NCI-H345 (cell line): ENCODE measurements at regions not wholly inside any gene's neighbourhood (a gene's known extent, or its start where the extent isn't known, plus 50 kb on each side); places are given as distances from the start of the nearest gene placed in this dataset.

Source experiments
- DNase-seq: peaks from one replicate; lab custom pipeline; 2025; lab: John Stamatoyannopoulos, UW

DNA sequence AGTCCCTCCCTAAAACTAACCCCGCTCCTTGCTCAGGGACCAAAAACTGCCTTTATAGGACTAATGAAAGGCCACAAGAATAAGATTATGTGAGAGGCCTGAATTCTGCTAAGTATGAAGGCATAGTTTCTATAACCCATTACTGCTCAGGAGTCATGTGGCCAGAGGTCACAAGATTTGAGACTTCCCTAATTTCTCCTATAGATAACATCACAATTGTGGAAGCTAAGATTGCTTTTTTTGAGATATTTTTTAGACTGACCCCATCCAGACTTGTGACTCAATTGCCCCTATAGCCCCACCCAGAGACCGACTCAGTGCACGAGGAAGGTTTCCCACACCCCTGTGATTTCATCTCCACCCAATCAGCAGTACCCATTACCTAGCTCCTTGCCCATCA is 504.1 kb upstream of the GOT2 start:
- no peak for DNase-seq

DNA sequence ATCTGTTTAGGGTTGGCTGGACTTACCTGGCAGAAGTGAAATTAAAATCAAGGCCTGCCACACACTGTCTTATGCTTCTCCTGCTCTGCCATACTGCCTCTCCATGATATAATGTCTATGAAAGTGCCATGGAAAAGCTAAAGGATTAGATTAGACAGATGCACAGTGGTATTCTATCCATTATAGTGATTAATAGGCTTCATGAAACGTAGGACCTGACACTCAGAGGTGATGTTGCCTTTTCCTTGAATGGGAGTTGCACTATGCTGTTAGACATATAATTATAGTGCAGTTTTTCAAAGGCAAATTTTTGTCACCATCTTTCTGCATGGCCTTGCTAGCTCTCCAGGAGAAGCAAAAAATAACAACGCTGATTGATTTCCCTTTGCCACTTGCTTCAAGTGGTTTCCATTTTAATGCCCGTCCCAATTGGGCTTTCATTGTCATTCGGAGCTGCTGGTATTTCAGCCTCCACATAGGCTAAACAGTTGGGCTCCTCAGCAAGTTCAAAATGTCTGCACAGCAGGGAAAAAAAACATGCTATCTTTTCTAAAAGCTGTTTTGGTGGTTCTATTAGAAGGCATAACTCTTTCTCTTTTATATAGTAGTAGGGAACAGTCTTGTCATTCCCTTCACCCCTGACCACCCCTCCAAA is 502.8 kb upstream of the GOT2 start:
- no peak for DNase-seq

DNA sequence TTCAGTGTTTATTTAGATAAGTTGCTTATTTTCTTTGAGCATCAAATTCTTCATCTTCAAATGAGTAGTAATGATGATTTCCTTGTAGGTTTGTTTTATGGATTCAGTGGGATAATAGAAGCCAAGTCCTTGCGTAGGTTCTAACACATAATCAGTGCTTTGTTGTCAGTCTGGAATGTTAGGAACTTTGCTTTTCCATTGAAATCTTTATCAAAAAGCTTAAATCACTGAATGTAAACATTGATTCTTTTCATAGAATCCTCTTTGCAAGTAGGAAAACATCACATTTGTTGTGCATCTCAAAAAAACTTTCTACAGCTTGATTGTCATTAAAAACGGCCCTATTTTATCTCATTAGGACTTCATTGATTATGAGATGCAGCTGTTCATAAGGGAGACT is 490.3 kb upstream of the GOT2 start:
- no peak for DNase-seq

- DNase-seq: no peak
Observed at GRCh38 chr16:59220011-59220410, 485.9 kb upstream of the GOT2 start.

- no peak for DNase-seq
Observed at GRCh38 chr16:59216291-59216690, 482.2 kb upstream of the GOT2 start.

DNA sequence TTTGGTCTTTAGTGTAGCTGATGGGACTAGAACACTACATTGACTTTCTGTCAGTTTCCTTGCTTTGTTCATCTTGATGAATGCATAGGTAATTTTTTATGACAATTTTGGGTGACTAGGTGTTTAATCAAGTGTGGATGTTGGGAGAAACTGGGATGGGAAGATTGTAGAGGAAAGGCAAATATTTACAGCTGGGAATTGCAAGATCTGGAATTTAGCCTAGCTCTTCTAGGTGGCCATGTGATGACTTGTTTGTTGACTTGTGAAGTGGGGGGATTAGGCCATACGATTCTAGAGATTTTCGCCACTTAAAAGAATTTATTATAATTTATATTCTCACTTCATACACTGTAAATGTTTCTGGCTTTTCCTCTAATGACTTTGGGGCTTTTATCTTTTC is 480.3 kb upstream of the GOT2 start:
- no peak for DNase-seq

- no peak for DNase-seq
Observed at GRCh38 chr16:59213952-59214351, 479.8 kb upstream of the GOT2 start.

- no peak for DNase-seq
Observed at GRCh38 chr16:59212492-59213024, 478.4 kb upstream of the GOT2 start.

DNA sequence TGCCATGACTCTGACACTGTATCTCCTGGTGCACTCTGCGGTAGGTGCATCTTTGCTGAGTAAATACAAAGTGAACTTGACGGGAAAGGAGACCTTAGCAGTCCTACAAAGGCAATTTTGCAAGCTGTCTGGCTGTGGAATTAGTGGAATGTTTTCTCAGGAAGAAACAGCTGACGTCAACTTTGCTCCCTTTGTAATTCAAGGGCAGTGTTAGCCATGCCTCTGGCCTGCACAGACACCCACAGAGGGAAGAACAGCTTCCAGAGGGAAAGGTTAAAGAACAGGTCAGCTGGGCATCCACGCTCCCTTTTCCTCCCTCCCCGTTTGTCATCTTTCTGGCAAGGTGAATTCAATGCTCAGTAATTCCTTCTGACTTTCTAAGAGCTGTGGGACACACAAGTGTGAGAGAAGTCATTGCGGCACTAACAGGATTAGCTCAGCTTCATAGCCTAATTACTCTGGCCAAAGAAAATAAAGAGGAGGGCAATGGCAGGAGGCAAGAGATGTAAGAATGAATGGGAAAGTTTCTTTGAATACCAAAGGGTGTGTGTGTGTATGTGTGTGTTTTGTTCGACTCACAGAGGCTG is 476.9 kb upstream of the GOT2 start:
- no peak for DNase-seq

- no peak for DNase-seq
Observed at GRCh38 chr16:59205403-59205802, 471.3 kb upstream of the GOT2 start.

DNA sequence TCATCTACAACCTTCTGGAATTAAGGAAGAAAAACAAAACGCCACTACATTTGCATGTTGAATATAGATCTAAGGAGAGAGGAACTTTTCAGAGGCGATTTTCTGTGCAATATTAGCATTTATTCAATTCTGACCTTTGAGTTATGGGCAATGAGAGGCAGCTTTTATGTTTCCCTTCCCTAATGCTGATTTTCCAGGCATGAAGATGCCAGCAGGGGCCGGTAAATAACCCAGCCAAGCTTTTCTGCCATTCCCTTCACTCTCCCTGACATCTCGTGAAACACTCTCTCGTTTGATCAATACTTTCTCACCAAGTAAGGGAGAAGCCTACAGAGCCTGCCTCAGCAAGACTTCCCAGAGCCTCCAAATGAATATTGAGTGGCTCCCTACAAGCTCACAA is 470.5 kb upstream of the GOT2 start:
- DNase-seq: no peak

DNA sequence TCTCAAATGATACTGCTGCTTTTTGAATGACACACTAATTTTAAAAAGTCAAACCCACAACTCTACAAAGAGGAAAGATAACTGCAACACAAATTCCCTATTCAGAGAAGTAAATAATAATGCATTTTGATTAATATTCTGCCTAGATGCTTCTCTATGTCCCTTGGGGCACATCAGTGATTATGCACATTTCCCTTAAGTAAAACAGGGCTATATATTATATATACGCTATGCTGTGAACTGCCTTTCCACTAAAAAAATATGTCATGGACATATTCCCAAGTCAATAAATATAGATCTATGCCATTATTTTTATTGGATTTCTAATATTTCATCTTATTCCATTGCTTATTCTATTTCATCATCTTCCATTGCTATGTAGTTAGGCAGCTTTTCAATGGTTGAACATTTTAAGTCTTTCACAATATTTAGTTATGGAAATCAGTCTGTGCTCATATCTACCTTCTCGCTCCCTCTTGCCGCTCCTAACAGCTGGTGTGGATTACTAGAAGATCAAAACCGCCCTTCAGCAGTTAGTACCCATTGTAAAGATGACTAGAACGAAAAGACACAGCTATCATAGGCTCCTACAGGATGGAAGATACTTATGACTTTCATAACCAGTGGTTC is 468.2 kb upstream of the GOT2 start:
- no peak for DNase-seq

DNA sequence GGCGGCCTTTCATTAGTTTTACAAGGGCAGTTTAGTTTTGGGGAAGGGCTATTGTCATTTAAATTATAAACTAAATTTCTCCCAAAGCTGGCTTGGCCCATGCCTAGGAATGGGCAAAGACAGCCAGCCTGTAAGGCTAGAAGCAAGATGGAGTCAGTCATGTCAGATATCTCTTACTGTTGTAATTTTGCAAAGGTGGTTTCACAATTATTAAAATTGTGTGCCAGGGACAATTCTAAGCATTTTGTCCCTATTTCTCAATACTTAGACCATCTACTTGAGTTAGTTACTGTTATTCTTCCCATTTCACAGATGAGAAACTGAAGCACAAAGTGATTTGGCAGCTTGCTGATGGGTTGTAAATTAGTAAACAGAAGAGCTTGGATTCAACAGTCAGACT is 467.7 kb upstream of the GOT2 start:
- no peak for DNase-seq

DNA sequence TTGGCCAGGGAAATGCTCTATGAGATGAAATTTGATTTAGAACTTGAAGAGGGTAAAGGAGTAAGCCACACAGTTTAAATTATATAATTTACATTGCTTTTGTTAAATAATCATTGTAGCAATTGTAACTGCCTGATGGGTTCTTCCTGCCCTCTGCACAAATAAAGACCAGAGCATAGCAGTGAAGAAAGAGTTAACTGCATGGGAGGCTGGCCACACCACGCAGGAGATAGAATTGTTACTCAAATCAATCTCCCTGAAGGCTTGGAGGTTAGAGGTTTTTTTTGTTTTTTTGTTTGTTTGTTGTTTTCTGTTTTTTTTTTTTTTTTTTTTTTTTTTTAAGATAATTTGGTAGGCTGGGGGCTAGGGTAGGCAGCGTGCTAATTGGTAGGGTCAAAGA is 467.0 kb upstream of the GOT2 start:
- DNase-seq: no peak

GRCh38 chr16:59198487-59198886 is 464.4 kb upstream of the GOT2 start:
- no peak for DNase-seq

- DNase-seq: no peak
Observed at GRCh38 chr16:59195242-59195641, 461.1 kb upstream of the GOT2 start.

- DNase-seq: no peak
Observed at GRCh38 chr16:59193637-59194036, 459.5 kb upstream of the GOT2 start.

DNA sequence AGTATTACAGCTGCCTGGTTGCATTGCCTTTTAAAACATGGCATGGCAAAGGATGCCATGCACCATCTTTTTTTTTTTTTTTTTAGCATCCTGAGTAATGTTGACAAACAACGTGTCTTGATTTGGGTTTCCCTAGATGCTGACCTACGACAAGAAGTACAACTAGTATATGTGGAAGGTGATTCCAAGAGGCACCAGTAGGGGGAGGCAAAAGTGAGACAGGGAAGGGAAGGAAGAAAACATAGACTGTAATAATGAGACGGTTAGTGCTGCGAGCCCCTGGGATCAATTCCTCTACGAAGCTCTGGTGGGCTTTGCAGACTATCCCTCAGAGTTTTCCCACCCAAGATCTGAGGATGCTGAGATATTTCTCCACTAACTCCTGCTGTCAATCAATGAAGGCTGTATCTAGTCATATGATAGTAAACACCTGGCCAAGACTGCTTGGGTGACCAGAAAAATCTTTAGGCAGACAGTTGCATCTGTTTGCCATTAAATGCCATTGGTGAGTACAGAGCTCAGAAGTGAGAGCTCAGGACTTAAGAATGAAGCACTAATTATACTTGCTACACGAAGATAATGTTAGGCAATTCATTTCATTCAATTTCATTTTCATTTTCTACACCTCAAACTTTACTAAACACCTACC is 458.6 kb upstream of the GOT2 start:
- DNase-seq: no peak

- DNase-seq: no peak
Observed at GRCh38 chr16:59190731-59191130, 456.6 kb upstream of the GOT2 start.

- DNase-seq: no peak
Observed at GRCh38 chr16:59188029-59188428, 453.9 kb upstream of the GOT2 start.

- no peak for DNase-seq
Observed at GRCh38 chr16:59181821-59182420, 447.8 kb upstream of the GOT2 start.

- no peak for DNase-seq
Observed at GRCh38 chr16:59180083-59180476, 446.0 kb upstream of the GOT2 start.
